Immature natural killer cell (primary cell): ENCODE measurements at regions not wholly inside any gene's neighbourhood (a gene's known extent, or its start where the extent isn't known, plus 50 kb on each side); places are given as distances from the start of the nearest gene placed in this dataset.

Source experiments
- DNase-seq, 3 donors: peaks; one replicate each; pipeline ENCODE4 v3.0.0; 2022; ENCODE audit warnings: mixed read lengths in 1 of 3
- H3K27ac Mint-ChIP-seq, 6 donors: one replicate each; pipeline ENCODE4 v1.8.0; 2020; ENCODE audit warnings: mixed read lengths in 6 of 6, mild to moderate bottlenecking in 5 of 6, inconsistent platforms in 4 of 6, moderate library complexity in 3 of 6
- H3K27me3 Mint-ChIP-seq, 3 donors: one replicate each; pipeline ENCODE4 v1.8.0; 2020 to 2021; ENCODE audit warnings: low read depth in 3 of 3, mild to moderate bottlenecking in 3 of 3, mixed read lengths in 3 of 3, moderate library complexity in 3 of 3, inconsistent platforms in 1 of 3
- H3K36me3 Mint-ChIP-seq, 3 donors: one replicate each; pipeline ENCODE4 v1.8.0; 2020; ENCODE audit warnings: mixed read lengths in 3 of 3, inconsistent platforms in 2 of 3, mild to moderate bottlenecking in 2 of 3
- H3K4me1 Mint-ChIP-seq, 2 donors: one replicate each; pipeline ENCODE4 v1.8.0; 2020; ENCODE audit warnings: inconsistent platforms in 2 of 2, mild to moderate bottlenecking in 2 of 2, mixed read lengths in 2 of 2, moderate library complexity in 1 of 2
- H3K4me3 Mint-ChIP-seq, 5 donors: one replicate each; pipeline ENCODE4 v1.8.0; 2020; ENCODE audit warnings: mild to moderate bottlenecking in 5 of 5, mixed read lengths in 5 of 5, inconsistent platforms in 3 of 5, moderate library complexity in 3 of 5
- H3K9me3 Mint-ChIP-seq, 6 donors: one replicate each; pipeline ENCODE4 v1.8.0; 2020; ENCODE audit warnings: mild to moderate bottlenecking in 6 of 6, mixed read lengths in 6 of 6, inconsistent platforms in 4 of 6, moderate library complexity in 3 of 6

- H3K4me3 Mint-ChIP-seq: no peak overlapping the region
- no peaks in the 10 kb centered on the region for H3K9me3 Mint-ChIP-seq
- peaks cover 0 to 2% of the 10 kb centered on the region in 2 donors for H3K4me1 Mint-ChIP-seq
- no peak for DNase-seq
- H3K36me3 Mint-ChIP-seq: peaks cover 0 to 4% (median 0%) of the 10 kb centered on the region in 3 donors
- H3K27me3 Mint-ChIP-seq: peaks cover 4 to 15% (median 12%) of the 10 kb centered on the region in 3 donors
- H3K27ac Mint-ChIP-seq: no peak overlapping the region
These were observed 394.7 kb downstream of the SEC14L1 start for GRCh38 chr17:77535435-77535834.

- peaks cover 0 to 2% of the 10 kb centered on the region in 2 donors for H3K4me1 Mint-ChIP-seq
- H3K9me3 Mint-ChIP-seq: no peaks in the 10 kb centered on the region
- H3K4me3 Mint-ChIP-seq: no peak overlapping the region
- no peak overlapping the region for H3K27ac Mint-ChIP-seq
- DNase-seq: no peak
- peaks cover 4 to 15% (median 13%) of the 10 kb centered on the region in 3 donors for H3K27me3 Mint-ChIP-seq
- H3K36me3 Mint-ChIP-seq: peaks cover 0 to 4% (median 0%) of the 10 kb centered on the region in 3 donors
These were observed 395.1 kb downstream of the SEC14L1 start for GRCh38 chr17:77535892-77536291.

DNA sequence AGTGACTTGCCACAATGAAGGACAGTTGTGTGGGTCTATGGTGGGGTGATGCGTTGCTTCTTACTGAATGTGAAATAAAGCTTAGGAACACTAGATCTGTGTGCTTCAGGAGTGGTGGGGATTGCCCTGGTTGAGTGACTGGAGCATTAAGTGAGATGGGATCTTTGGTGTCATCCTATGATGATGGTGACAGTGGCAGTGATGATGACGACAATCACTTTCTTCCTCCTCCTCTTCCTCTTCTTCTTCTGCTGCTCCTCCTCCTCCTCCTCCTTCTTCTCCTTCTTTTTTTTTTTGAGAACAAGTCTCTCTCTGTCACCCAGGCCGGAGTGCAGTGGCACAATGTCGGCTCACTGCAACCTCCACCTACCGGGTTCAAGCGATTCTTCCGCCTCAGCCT, 396.8 kb downstream of the SEC14L1 start:
- H3K4me3 Mint-ChIP-seq: no peak overlapping the region

DNA sequence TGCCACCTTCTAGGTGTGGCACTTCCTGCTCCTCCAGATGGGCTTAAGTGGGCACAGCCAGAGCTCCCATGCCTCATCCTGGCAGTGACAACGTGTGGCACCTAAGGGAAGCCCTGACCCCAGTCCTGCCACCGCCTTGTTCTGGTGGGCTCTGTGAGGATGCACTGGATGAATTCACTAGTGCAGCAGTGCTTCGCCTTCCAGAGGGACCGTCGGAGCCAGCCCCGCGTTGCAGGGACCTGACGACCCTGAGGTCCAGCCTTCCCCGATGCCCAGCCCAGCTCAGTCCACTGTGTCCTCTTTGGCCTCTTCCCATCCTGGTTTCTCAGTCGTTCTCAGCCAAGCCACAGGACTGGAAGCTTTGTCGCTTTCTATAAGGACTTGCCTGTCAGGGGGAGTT, 399.8 kb downstream of the SEC14L1 start:
- Mint-ChIP-seq H3K4me1 (peaks cover 0 to 1% of the 10 kb centered on the region in 2 donors), H3K27ac (no peak overlapping the region), H3K9me3 (no peaks in the 10 kb centered on the region), H3K4me3 (no peak overlapping the region), H3K27me3 (peaks cover 6 to 13% (median 12%) of the 10 kb centered on the region in 3 donors), H3K36me3 (no peaks in the 10 kb centered on the region)
- DNase-seq: no peak

More for the DNA sequence above, 396.8 kb downstream of the SEC14L1 start:
- Mint-ChIP-seq H3K4me1 (peaks cover 0 to 2% of the 10 kb centered on the region in 2 donors), H3K27me3 (peaks cover 6 to 13% (median 12%) of the 10 kb centered on the region in 3 donors), H3K36me3 (peaks cover 0 to 4% (median 0%) of the 10 kb centered on the region in 3 donors), H3K27ac (peak overlapping the region in 1 of 6 donors; percentile 59), H3K9me3 (no peaks in the 10 kb centered on the region)
- no peak for DNase-seq

- no peaks in the 10 kb centered on the region for H3K9me3 Mint-ChIP-seq
- peaks cover 6 to 12% (median 10%) of the 10 kb centered on the region in 3 donors for H3K27me3 Mint-ChIP-seq
These were observed 400.2 kb downstream of the SEC14L1 start for GRCh38 chr17:77540975-77541374.

GRCh38 chr17:77542011-77542410, 401.2 kb downstream of the SEC14L1 start:
- Mint-ChIP-seq H3K36me3 (no peaks in the 10 kb centered on the region), H3K4me3 (no peak overlapping the region), H3K9me3 (no peaks in the 10 kb centered on the region), H3K27ac (no peak overlapping the region), H3K27me3 (peaks cover 6 to 12% (median 10%) of the 10 kb centered on the region in 3 donors), H3K4me1 (no peaks in the 10 kb centered on the region)
- no peak for DNase-seq

More at GRCh38 chr17:77540975-77541374, 400.2 kb downstream of the SEC14L1 start:
- Mint-ChIP-seq H3K27ac (no peak overlapping the region), H3K36me3 (no peaks in the 10 kb centered on the region), H3K4me1 (no peaks in the 10 kb centered on the region), H3K4me3 (no peak overlapping the region)
- no peak for DNase-seq

DNA sequence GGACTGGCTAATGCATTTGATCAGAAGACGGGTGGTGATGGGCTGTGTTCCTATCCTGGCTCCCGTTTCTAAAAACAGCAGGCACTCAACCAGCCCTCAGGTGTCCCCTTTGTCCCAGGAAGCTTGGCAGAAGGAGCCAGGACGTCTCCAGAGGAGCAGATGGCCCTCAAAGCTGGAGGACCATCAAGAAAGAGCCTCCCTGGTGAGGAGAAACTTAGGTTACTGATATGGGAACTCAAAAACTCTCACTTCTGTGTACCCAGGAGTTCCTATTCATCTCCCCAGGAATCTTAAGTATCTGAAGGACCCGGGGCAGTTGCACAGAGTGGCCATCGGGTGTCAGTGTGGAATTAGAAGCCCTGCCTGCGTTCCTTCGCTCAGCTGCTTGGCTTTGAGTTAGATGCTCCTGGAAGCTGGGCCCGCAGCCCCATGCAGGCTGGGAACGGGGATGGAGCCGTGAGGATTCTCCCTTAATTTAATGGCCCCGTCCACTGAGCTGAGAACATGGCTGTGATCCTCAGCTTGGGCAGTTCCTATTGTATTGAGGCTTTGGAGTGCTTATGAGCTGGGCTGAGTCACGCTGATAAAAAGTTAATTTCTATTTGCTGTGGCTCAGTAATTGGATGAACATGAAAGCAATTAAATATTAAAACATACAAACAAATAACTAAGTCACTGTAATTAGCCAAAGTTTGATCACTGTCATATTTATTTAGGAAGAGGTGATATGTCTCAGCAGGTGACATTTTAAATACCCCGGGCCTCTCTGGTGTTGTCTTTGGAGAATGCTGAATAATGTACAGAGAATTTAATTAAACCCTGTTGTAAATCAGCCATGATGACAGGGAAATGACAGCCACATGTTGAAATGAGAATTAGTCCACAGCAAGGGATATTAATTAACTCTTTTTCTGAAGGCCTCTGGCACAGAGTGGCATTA, 402.1 kb downstream of the SEC14L1 start:
- Mint-ChIP-seq H3K4me3 (no peak overlapping the region), H3K4me1 (no peaks in the 10 kb centered on the region), H3K36me3 (no peaks in the 10 kb centered on the region), H3K27me3 (peaks cover 5 to 12% (median 6%) of the 10 kb centered on the region in 3 donors), H3K9me3 (no peaks in the 10 kb centered on the region), H3K27ac (no peak overlapping the region)
- peak; percentile 33 to 48 (median 42) for DNase-seq

- H3K4me3 Mint-ChIP-seq: no peak overlapping the region
- no peaks in the 10 kb centered on the region for H3K4me1 Mint-ChIP-seq
- H3K27ac Mint-ChIP-seq: no peak overlapping the region
- DNase-seq: no peak
- H3K36me3 Mint-ChIP-seq: no peaks in the 10 kb centered on the region
- peaks cover 5 to 7% (median 6%) of the 10 kb centered on the region in 3 donors for H3K27me3 Mint-ChIP-seq
- H3K9me3 Mint-ChIP-seq: no peaks in the 10 kb centered on the region
These were observed 403.0 kb downstream of the SEC14L1 start for GRCh38 chr17:77543801-77544200.

- H3K27ac Mint-ChIP-seq: no peak overlapping the region
- H3K27me3 Mint-ChIP-seq: peaks cover 5 to 6% (median 5%) of the 10 kb centered on the region in 3 donors
- H3K4me3 Mint-ChIP-seq: no peak overlapping the region
- no peaks in the 10 kb centered on the region for H3K9me3 Mint-ChIP-seq
- DNase-seq: no peak
- H3K36me3 Mint-ChIP-seq: no peaks in the 10 kb centered on the region
- no peaks in the 10 kb centered on the region for H3K4me1 Mint-ChIP-seq
These were observed 403.8 kb downstream of the SEC14L1 start for GRCh38 chr17:77544347-77545110.

GRCh38 chr17:77546772-77547241, 406.0 kb downstream of the SEC14L1 start:
- H3K4me1 Mint-ChIP-seq: no peaks in the 10 kb centered on the region
- H3K27me3 Mint-ChIP-seq: no peaks in the 10 kb centered on the region
- H3K36me3 Mint-ChIP-seq: no peaks in the 10 kb centered on the region
- no peak overlapping the region for H3K27ac Mint-ChIP-seq
- no peaks in the 10 kb centered on the region for H3K9me3 Mint-ChIP-seq
- no peak overlapping the region for H3K4me3 Mint-ChIP-seq
- no peak for DNase-seq

GRCh38 chr17:77548967-77549366, 408.2 kb downstream of the SEC14L1 start:
- no peak for DNase-seq
- no peak overlapping the region for H3K27ac Mint-ChIP-seq
- H3K4me3 Mint-ChIP-seq: no peak overlapping the region
- no peaks in the 10 kb centered on the region for H3K27me3 Mint-ChIP-seq
- H3K4me1 Mint-ChIP-seq: no peaks in the 10 kb centered on the region
- no peaks in the 10 kb centered on the region for H3K9me3 Mint-ChIP-seq
- no peaks in the 10 kb centered on the region for H3K36me3 Mint-ChIP-seq

DNA sequence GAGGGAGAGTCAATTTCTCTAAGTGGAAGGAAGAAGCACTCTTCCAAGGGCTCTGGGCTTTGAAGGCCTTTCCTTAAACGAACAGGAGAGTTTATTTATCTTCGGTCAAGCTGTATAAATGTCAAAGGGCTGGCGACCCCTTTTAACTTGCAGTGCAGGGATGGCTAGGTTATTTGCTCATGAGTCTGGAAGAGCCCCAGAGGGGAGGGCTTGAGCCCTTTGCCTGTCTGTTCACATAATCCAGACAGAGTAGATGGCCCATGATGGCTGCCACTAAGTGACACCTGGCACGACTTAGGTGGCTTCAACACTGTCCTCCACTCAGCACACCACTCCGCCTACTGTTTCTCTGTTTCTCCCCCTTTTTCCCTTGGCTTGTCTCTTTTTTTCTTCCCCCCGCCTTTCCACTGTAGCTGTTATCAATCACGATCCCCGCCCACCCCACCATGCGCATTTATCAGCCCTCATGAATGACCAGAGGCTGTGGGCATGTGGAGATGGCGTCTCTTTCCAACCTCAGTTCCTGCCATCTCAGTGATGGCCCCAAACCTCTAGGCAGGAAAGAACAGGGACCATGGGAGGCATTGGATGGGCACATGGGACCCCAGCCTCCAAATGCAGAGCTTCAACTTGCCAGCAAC, 408.7 kb upstream of the TNRC6C start:
- Mint-ChIP-seq H3K27me3 (no peaks in the 10 kb centered on the region), H3K4me3 (no peak overlapping the region), H3K36me3 (no peaks in the 10 kb centered on the region), H3K4me1 (no peaks in the 10 kb centered on the region), H3K9me3 (no peaks in the 10 kb centered on the region), H3K27ac (no peak overlapping the region)
- no peak for DNase-seq

DNA sequence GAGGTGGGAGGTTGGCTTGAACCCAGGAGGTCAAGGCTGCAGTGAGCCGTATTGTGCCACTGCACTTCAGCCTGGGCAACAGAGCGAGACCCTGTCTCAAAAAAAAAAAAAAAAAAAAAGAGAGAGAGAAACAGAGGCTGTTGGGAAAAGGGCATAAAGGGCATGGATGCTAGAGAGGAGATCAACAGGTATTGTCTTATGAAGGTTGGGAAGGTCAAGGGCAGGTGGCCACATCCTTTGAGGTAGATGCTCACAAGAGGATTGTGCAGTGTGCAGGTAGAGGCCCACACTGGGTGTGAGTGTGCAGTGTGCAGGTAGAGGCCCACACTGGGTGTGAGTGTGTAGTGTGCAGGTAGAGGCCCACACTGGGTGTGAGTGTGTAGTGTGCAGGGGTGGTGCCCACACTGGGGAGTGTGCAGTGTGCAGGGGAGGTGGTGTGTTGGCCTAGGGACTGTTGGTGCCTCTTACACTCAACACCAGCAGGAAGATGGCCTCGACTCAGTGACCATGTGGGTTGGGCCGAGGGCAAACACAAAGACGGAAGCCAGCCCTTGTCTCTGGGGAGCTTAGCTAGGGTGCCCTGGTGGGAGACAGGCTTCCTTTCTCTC, 404.9 kb upstream of the TNRC6C start:
- H3K27me3 Mint-ChIP-seq: peaks cover 1 to 5% (median 3%) of the 10 kb centered on the region in 3 donors
- H3K36me3 Mint-ChIP-seq: no peaks in the 10 kb centered on the region
- H3K9me3 Mint-ChIP-seq: no peaks in the 10 kb centered on the region
- H3K4me1 Mint-ChIP-seq: peaks cover 0 to 2% of the 10 kb centered on the region in 2 donors
- DNase-seq: no peak
- H3K27ac Mint-ChIP-seq: no peak overlapping the region
- no peak overlapping the region for H3K4me3 Mint-ChIP-seq
